Hematopoietic multipotent progenitor cell (in vitro differentiated cells): ENCODE measurements at regions not wholly inside any gene's neighbourhood (a gene's known extent, or its start where the extent isn't known, plus 50 kb on each side); places are given as distances from the start of the nearest gene placed in this dataset.

Experiments
- DNase-seq, 3 donors: peaks; one replicate each; pipeline ENCODE4 v3.0.0-alpha.2; 2011 to 2015; ENCODE audit warnings: low read depth in 2 of 3, low spot score in 2 of 3

DNA sequence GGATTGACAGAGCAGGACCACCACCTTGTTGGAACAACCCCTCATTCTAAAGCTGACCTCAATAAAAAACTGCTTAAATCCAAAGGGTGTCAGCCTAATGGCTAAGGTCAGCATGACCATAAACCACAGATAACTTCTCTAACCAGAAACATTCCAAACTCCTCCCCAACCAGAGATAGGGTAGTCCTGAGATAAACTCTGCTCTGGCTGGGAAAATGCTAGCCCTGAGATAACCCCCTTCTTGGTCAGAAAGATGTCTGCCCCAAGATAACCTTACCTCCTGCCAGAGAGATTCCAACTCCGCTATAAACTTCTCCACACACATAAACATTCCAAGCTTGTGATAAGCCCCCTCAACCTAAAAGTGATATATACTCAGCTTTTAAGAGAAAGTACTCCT lies 364.8 kb upstream of the RBMY1B start:
- DNase-seq: no peak

DNA sequence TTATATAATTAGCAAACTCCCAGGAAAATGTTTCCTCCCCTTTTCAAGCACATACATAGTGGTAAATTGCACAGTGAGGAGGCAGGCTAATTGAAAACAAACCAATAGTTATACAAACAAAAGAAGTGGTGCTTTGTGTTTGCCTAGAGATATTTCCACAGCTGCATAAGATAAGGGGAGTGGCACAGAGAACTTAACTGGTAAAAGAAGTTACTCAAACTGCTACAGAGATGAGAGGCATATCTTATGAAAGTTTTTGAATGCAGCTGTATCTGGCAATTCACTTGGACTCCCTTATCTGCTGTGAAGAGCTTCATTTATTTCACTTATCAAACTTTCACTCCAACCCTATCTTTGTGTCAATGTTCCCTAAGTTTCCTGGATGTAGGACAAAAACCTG lies 361.2 kb upstream of the RBMY1B start:
- no peak for DNase-seq

GRCh38 chrY:21169821-21170220 lies 341.3 kb upstream of the RBMY1B start:
- peak in 2 of 3 donors; percentile 12 to 66 for DNase-seq

DNA sequence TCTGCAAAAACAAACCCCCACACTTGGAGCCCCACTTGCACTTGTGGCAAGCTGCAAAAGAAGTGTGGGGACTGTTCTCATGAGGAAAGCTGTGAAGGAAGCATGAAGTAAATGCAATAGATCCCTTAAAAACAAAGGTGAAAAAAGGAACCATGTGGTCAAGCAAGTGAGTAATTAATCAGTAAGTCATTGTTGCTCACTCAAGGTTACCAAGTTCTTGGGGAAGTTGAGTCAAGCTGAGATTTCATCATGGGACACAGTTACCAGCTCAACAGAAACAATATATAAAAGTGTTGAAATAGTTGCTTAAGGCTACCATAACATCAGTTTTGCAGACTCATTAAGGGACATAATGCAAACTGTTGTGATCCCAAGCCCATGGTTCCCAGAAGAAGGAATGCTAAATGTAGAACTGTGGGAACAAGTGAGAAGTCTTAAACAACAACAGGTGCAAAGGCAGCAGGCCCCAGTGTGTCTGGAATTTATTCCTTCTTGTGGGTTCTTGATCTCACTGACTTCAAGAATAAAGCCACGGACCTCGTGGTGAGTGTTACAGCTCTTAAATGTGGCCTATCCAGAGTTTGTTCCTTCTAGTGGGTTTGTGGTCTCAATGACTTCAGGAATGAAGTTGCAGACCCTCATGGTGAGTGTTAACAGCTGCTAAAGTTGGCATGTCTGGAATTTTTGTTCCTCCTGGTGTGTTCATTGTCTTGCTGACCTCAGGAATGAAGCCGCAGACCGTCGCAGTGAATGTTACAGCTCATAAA lies 336.3 kb upstream of the RBMY1B start:
- no peak for DNase-seq

DNA sequence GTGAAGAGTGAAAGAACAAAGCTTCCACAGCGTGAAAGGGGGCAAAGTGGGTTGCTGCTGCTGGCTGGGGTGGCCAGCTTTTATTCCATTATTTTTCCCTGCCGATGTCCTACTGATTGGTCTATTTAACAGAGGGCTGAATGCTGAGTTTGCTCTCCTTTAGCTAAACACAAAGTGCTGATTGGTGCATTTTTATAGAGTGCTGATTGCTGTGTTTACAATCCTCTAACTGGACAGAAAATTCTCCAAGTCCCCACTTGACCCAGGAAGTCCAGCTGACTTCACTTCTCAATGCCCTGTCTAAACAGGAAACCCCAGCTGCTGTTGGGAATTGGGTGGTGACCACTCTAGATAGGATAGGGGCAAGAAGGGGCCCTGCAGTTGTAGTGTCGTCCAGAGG lies 335.6 kb upstream of the RBMY1B start:
- no peak for DNase-seq

- DNase-seq: peak in 2 of 3 donors; percentile 13 to 40
Observed at GRCh38 chrY:21177306-21177800, 333.8 kb upstream of the RBMY1B start.

- no peak for DNase-seq
Observed at GRCh38 chrY:21178281-21178680, 332.9 kb upstream of the RBMY1B start.

- no peak for DNase-seq
Observed at GRCh38 chrY:21180921-21181320, 330.2 kb upstream of the RBMY1B start.

DNA sequence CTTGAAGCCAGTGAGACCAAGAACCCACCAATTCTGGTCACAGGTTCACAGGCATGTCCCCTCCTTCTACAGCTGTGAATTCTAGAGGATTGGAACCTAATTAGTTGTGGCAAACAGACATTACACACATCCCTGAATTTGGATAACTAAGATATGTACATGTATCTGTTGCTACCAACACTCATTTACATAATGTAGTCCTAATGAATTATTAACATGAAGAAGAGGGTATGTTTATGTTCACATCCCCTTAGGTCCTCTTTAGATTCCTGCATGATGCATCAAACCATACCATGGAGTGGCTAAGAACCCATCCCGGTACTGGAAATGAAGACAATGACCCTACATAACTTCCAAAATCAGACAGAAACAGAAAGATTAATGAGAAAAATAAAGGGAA lies 326.9 kb upstream of the RBMY1B start:
- no peak for DNase-seq

DNA sequence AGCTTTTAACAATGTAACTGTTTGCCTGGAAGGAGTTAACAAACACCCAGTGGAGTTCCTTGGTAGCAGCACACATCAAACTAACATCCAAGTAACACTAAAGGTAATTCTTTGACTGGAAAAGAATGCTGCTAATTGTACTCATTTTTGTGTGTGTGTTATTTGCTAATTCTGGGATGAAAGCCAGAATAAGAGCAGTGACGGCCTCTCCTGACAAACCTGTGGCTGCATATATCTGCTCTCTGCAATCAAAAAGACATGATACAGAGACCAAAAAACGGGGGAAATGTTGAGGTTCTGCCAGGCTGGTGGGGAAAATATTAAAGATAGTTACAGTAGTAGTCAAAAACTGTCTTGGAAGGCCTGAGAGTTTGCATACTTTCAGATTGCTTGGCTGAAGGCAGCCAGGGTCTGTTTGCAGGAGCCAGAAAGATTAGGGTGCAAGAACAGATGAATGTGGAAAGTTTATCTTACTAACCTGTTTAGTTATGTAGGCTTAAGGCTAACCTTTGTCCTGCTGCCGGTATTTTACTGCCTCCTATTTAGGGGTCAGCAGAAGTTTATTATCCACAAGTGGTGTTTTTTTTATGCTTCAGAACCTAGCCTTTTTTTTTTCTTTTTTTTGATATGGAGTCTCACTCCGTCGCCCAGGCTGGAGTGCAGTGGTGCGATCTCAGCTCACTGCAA lies 325.6 kb upstream of the RBMY1B start:
- no peak for DNase-seq

GRCh38 chrY:21192694-21193093 lies 318.4 kb upstream of the RBMY1B start:
- no peak for DNase-seq

- DNase-seq: peak in 2 of 3 donors; percentile 5 to 51
Observed at GRCh38 chrY:21200246-21200645, 310.9 kb upstream of the RBMY1B start.

- DNase-seq: no peak
Observed at GRCh38 chrY:21227849-21228248, 283.3 kb upstream of the RBMY1B start.

DNA sequence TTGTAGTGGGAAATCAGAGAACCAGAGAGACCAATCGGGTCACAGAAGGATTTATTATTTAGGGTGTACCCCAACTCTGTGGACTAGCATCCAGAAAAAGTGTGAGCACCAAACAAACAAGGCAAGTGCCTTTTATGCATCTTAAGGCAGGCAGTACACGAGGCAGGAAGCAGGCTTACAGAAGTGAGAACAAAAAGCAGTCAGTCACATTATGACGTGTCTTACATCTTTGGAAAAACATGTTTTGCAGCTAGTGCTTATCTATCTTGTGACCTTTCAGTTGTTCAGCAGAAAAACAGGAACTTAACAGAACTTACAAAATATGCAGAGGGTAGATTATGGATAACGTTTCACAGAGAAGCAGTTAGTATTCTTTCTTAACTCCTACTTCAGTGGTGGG lies 270.9 kb upstream of the RBMY1B start:
- peak in 2 of 3 donors; percentile 64 to 89 for DNase-seq

DNA sequence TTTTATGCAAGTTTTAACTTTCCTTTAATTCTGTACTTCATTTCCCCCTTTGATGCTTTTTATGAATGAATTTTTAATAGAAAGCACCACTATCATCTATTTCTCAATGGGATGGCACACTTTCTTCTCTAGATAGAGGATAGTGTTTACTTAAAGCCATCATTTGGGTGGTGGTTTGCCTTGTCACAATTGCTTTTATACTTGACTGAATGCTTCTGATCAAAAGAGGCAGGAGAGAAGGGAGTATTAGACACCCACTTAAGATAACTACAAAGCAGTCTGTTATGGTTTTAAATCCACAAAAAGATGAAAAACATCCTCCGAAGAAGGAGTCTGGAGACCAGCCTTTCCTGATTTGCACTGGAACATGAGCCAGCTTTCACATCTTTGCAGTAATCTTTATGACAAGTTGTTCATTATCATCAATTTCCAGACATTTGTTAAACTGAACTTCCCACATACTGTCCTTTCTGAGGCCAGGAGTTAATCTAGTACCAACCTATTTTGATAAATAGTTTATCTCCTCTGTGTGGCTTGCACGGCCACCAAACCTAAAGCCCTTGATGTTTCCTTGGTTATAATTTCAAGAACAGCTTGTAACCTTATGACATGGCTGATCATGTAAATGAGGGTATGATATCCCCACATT lies 270.4 kb upstream of the RBMY1B start:
- DNase-seq: no peak

GRCh38 chrY:21242793-21243192 lies 268.3 kb upstream of the RBMY1B start:
- DNase-seq: no peak

- no peak for DNase-seq
Observed at GRCh38 chrY:21246780-21247179, 264.4 kb upstream of the RBMY1B start.

DNA sequence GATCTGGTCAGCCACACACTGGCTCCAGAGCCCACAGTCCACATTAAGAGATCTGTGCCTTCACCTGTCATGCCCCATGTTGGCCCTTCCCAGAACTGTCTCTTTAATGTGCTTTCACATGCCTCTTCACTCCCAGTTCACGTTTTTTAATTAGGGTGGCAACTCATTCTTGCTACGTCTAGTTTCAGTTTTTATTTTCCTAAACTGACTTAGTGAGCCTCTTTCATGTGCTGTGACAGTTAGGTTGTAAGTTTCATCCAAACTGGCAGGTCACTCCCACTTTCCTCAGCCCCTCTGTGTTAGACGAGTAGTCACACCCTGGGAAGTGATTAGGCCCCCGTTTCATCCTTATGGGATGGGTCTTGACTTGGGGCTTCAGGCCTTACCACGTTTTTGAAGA lies 262.5 kb upstream of the RBMY1B start:
- DNase-seq: peak in 1 of 3 donors; percentile 5

DNA sequence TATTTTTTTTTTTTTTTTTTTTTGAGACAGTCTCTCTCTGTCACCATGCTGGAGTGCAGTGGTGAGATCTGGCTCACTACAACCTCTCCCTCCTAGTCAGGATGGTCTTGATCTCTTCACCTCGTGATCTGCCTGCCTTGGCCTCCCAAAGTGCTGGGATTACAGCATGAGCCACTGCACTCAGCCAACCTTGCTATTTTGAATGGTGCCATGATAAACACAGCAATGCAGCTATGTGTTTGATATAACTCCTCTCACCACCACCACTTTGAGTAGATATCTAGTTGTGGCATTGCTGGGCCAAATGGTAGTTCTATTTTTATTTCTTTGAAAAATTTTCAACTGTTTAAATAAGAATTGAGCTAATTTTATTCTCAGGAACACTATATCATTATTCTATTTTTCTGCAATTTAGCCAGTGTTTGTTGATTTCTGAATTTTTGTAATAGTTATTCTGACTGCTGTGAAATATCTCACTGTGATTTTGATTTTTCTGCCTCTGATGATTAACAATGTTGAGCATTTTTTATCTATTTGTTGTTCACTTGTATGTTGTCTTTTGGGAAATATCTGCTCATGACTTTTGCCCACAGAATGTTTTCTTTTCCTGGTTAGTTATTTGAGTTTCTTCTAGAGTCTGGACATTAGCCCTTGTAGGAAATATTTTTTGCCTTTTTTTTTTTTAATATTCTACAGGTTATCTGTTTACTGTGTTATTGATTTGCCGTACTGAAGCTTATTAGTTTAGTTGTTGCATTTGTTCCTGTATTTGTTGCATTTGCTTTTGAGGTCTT lies 257.5 kb upstream of the RBMY1B start:
- no peak for DNase-seq

GRCh38 chrY:21254476-21254875 lies 256.7 kb upstream of the RBMY1B start:
- peak in 1 of 3 donors; percentile 69 for DNase-seq

DNA sequence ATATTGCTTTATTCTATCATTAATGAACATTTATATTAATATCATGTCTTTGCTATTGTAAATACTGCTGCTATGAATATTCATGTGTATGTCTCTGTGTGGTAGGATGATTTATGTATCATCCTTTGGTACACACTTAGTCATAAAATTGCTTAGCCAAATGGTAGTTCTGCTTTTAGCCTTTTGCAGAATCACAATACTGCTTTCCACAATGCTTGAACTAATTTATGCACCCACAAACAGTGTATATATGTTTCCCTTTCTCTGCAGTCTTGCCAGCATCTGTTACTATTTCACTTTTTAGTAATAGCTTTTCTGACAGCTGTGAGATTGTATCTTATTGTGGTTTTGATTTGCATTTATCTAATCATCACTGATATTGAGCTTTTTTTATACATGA lies 254.3 kb upstream of the RBMY1B start:
- DNase-seq: peak in 2 of 3 donors; percentile 39 to 77
